T-cell (primary cell): ENCODE measurements at regions not wholly inside any gene's neighbourhood (a gene's known extent, or its start where the extent isn't known, plus 50 kb on each side); places are given as distances from the start of the nearest gene placed in this dataset.

Experiments used
- ATAC-seq, 4 experiments: fragments of 200-7000 bp in 3 of 4; fragments of 150-1000 bp in 1 of 4; cut with Tn5 transposase; replicated peaks in 1 of 4; 1 replicate in 3 of 4; 2 replicates in 1 of 4; pipeline ENCODE4 v1.10.0; 2021; ENCODE audit warnings: moderate library complexity in 3 of 4, mild to moderate bottlenecking in 2 of 4, moderate number of reproducible peaks in 1 of 4
- CTCF ChIA-PET, 2 donors: fragments of 300-600 bp; sonication (Branson Sonifier 250); formaldehyde crosslinking; loops; one replicate each; lab custom pipeline; 2022; ENCODE audit warnings: antibody characterized with exemption in 2 of 2; lab: Charles Lee
- POLR2A ChIA-PET, 2 donors: fragments of 300-600 bp; sonication (Branson Sonifier 250); formaldehyde crosslinking; loops; one replicate each; lab custom pipeline; 2022; ENCODE audit warnings: antibody characterized with exemption in 2 of 2; lab: Charles Lee
- DNase-seq, 35 experiments: peaks; one replicate each; pipeline versions ENCODE4 v3.0.0 to v3.0.0-alpha.2; 2013 to 2023
- H3K27ac ChIP-seq: one replicate; pipeline ENCODE4 v1.5.1; 2013; ENCODE audit warnings: low read length
- H3K27me3 ChIP-seq, 2 experiments: replicated peaks in 1 of 2; 1 replicate in 1 of 2; 2 replicates in 1 of 2; pipeline versions ENCODE4 v1.6.1 to v1.7.0; 2013; ENCODE audit warnings: low read length in 1 of 2, mixed read lengths in 1 of 2; ENCODE audit not compliant: control insufficient read depth in 2 of 2, insufficient read depth in 2 of 2; ENCODE audit errors: extremely low read depth in 1 of 2
- H3K36me3 ChIP-seq, 2 donors: 1 replicate in 1 of 2; 2 replicates in 1 of 2; pipeline versions ENCODE4 v1.6.1 to v1.7.0; 2013; ENCODE audit warnings: low read length in 1 of 2; ENCODE audit not compliant: control insufficient read depth in 2 of 2, insufficient read depth in 1 of 2; ENCODE audit errors: extremely low read depth in 1 of 2
- H3K4me1 ChIP-seq, 2 experiments: 1 replicate in 1 of 2; 2 replicates in 1 of 2; pipeline versions ENCODE4 v1.6.1 to v1.7.0; 2013; ENCODE audit warnings: low read length in 2 of 2, mixed read lengths in 1 of 2; ENCODE audit not compliant: insufficient read depth in 2 of 2, control insufficient read depth in 1 of 2; ENCODE audit errors: extremely low read depth in 1 of 2
- H3K4me3 ChIP-seq, 2 donors: 1 replicate in 1 of 2; 2 replicates in 1 of 2; pipeline versions ENCODE4 v1.5.1 to v1.7.0; 2013; ENCODE audit warnings: mild to moderate bottlenecking in 2 of 2, low read length in 1 of 2, moderate library complexity in 1 of 2; ENCODE audit not compliant: control insufficient read depth in 1 of 2; ENCODE audit errors: extremely low read depth in 1 of 2
- H3K9me3 ChIP-seq: 2 replicates; pipeline ENCODE4 v1.7.0; 2013
- H3K27ac Mint-ChIP-seq, 2 donors: one replicate each; pipeline ENCODE4 v1.8.0; 2020 to 2021; ENCODE audit warnings: mild to moderate bottlenecking in 2 of 2, mixed read lengths in 2 of 2
- H3K27me3 Mint-ChIP-seq, 2 donors: one replicate each; pipeline ENCODE4 v1.8.0; 2021 to 2022; ENCODE audit warnings: mixed read lengths in 2 of 2
- H3K36me3 Mint-ChIP-seq: one replicate; pipeline ENCODE4 v1.8.0; 2021; ENCODE audit warnings: mixed read lengths
- H3K4me1 Mint-ChIP-seq, 3 donors: one replicate each; pipeline ENCODE4 v1.8.0; 2020 to 2022; ENCODE audit warnings: mixed read lengths in 3 of 3, mild to moderate bottlenecking in 1 of 3
- H3K4me3 Mint-ChIP-seq, 3 donors: one replicate each; pipeline ENCODE4 v1.8.0; 2020 to 2022; ENCODE audit warnings: mild to moderate bottlenecking in 3 of 3, mixed read lengths in 3 of 3, moderate library complexity in 3 of 3
- H3K9me3 Mint-ChIP-seq, 3 donors: one replicate each; pipeline ENCODE4 v1.8.0; 2020 to 2022; ENCODE audit warnings: mixed read lengths in 3 of 3
- WGBS: methylation state at CpG from one replicate; pipeline ENCODE4 v1.1.5; 2013; ENCODE audit warnings: missing lambda C conversion rate; ENCODE audit not compliant: insufficient coverage; 5-methylcytosine and 5-hydroxymethylcytosine counted together

GRCh38 chr18:57908092-57908491 is 105.0 kb upstream of the ATP8B1 start:
- Histone ChIP-seq H3K9me3 (no peaks in the 10 kb centered on the region), H3K27ac (no peak overlapping the region), H3K4me3 (no peak overlapping the region), H3K4me1 (no peaks in the 10 kb centered on the region), H3K27me3 (no peaks in the 10 kb centered on the region), H3K36me3 (no peaks in the 10 kb centered on the region)
- WGBS: no CpG with 5 or more reads among the region's 1 CpG
- ATAC-seq (no peak), DNase-seq (no peak)
- POLR2A ChIA-PET: no interaction called here
- H3K36me3 Mint-ChIP-seq: no peaks in the 10 kb centered on the region
- no peak overlapping the region for H3K4me3 Mint-ChIP-seq
- no peak overlapping the region for H3K27ac Mint-ChIP-seq
- H3K9me3 Mint-ChIP-seq: no peaks in the 10 kb centered on the region
- peaks cover 9 to 17% of the 10 kb centered on the region in 2 donors for H3K27me3 Mint-ChIP-seq
- CTCF ChIA-PET: no interaction called here
- H3K4me1 Mint-ChIP-seq: no peaks in the 10 kb centered on the region

- no peaks in the 10 kb centered on the region for H3K27me3 ChIP-seq
- Mint-ChIP-seq H3K27ac (no peak overlapping the region), H3K36me3 (no peaks in the 10 kb centered on the region), H3K4me1 (no peaks in the 10 kb centered on the region), H3K4me3 (no peak overlapping the region), H3K9me3 (no peaks in the 10 kb centered on the region), H3K27me3 (peaks cover 9 to 17% of the 10 kb centered on the region in 2 donors)
- ChIA-PET CTCF (no interaction called here), POLR2A (no interaction called here)
- H3K4me3 ChIP-seq: no peak overlapping the region
- H3K36me3 ChIP-seq: no peaks in the 10 kb centered on the region
- WGBS: 71% methylated on average over 1 of the region's 4 CpGs
- no peaks in the 10 kb centered on the region for H3K4me1 ChIP-seq
- no peak overlapping the region for H3K27ac ChIP-seq
- no peak for DNase-seq
- no peaks in the 10 kb centered on the region for H3K9me3 ChIP-seq
- ATAC-seq: no peak
These were observed 104.4 kb upstream of the ATP8B1 start for GRCh38 chr18:57907550-57907949.

- no peak for ATAC-seq
- no peaks in the 10 kb centered on the region for H3K27me3 ChIP-seq
- H3K4me1 ChIP-seq: no peaks in the 10 kb centered on the region
- H3K9me3 ChIP-seq: no peaks in the 10 kb centered on the region
- no peaks in the 10 kb centered on the region for H3K36me3 ChIP-seq
- no peak for DNase-seq
- no peaks in the 10 kb centered on the region for H3K9me3 Mint-ChIP-seq
- H3K36me3 Mint-ChIP-seq: no peaks in the 10 kb centered on the region
- no peak overlapping the region for H3K27ac ChIP-seq
- H3K27ac Mint-ChIP-seq: no peak overlapping the region
- H3K4me1 Mint-ChIP-seq: no peaks in the 10 kb centered on the region
- CTCF ChIA-PET: no interaction called here
- POLR2A ChIA-PET: no interaction called here
- WGBS: 84% methylated on average over 5 of the region's 5 CpGs
- no peak overlapping the region for H3K4me3 Mint-ChIP-seq
- peaks cover 9 to 17% of the 10 kb centered on the region in 2 donors for H3K27me3 Mint-ChIP-seq
- no peak overlapping the region for H3K4me3 ChIP-seq
These were observed 103.7 kb upstream of the ATP8B1 start for GRCh38 chr18:57906852-57907251.

GRCh38 chr18:57904535-57904934 is 101.4 kb upstream of the ATP8B1 start:
- Mint-ChIP-seq H3K9me3 (no peaks in the 10 kb centered on the region), H3K4me3 (no peak overlapping the region), H3K4me1 (no peaks in the 10 kb centered on the region), H3K27ac (no peak overlapping the region), H3K36me3 (no peaks in the 10 kb centered on the region), H3K27me3 (peaks cover 13 to 23% of the 10 kb centered on the region in 2 donors)
- Histone ChIP-seq H3K27ac (no peak overlapping the region), H3K4me3 (no peak overlapping the region), H3K27me3 (no peaks in the 10 kb centered on the region), H3K4me1 (no peaks in the 10 kb centered on the region), H3K9me3 (no peaks in the 10 kb centered on the region), H3K36me3 (no peaks in the 10 kb centered on the region)
- no peak for DNase-seq
- ChIA-PET CTCF (interaction anchor here in 1 of 2 donors (0.6 kb wide), 1 partner anchor 1338 kb away, joined by 3 read pairs; no protein-coding TSS in a partner anchor), POLR2A (no interaction called here)
- ATAC-seq: no peak

- peaks cover 14 to 23% of the 10 kb centered on the region in 2 donors for H3K27me3 Mint-ChIP-seq
- peaks cover 0 to 4% of the 10 kb centered on the region in 2 experiments for H3K27me3 ChIP-seq
- H3K36me3 Mint-ChIP-seq: no peaks in the 10 kb centered on the region
- no peak overlapping the region for H3K27ac ChIP-seq
- POLR2A ChIA-PET: no interaction called here
- DNase-seq (no peak), ATAC-seq (no peak)
- H3K9me3 Mint-ChIP-seq: no peaks in the 10 kb centered on the region
- no peak overlapping the region for H3K4me3 Mint-ChIP-seq
- H3K27ac Mint-ChIP-seq: no peak overlapping the region
- no peak overlapping the region for H3K4me3 ChIP-seq
- H3K36me3 ChIP-seq: no peaks in the 10 kb centered on the region
- 64% methylated on average over 1 of the region's 1 CpG for WGBS
- no peaks in the 10 kb centered on the region for H3K4me1 ChIP-seq
- CTCF ChIA-PET: no interaction called here
- H3K4me1 Mint-ChIP-seq: no peaks in the 10 kb centered on the region
- H3K9me3 ChIP-seq: no peaks in the 10 kb centered on the region
These were observed 99.6 kb upstream of the ATP8B1 start for GRCh38 chr18:57902721-57903120.

GRCh38 chr18:57901825-57902589 is 98.9 kb upstream of the ATP8B1 start:
- Mint-ChIP-seq H3K9me3 (no peaks in the 10 kb centered on the region), H3K4me1 (no peaks in the 10 kb centered on the region), H3K36me3 (no peaks in the 10 kb centered on the region), H3K27me3 (peaks cover 16% of the 10 kb centered on the region in 2 donors), H3K4me3 (no peak overlapping the region), H3K27ac (no peak overlapping the region)
- ChIA-PET POLR2A (no interaction called here), CTCF (no interaction called here)
- Histone ChIP-seq H3K9me3 (no peaks in the 10 kb centered on the region), H3K36me3 (no peaks in the 10 kb centered on the region), H3K27ac (no peak overlapping the region), H3K4me1 (no peaks in the 10 kb centered on the region), H3K4me3 (no peak overlapping the region), H3K27me3 (peaks cover 0 to 4% of the 10 kb centered on the region in 2 experiments)
- DNase-seq: no peak
- 76% methylated on average over 8 of the region's 11 CpGs for WGBS
- no peak for ATAC-seq
